ENCODE measurements at regions not wholly inside any gene's neighbourhood (a gene's known extent, or its start where the extent isn't known, plus 50 kb on each side); places are given as distances from the start of the nearest gene placed in this dataset.

DNA sequence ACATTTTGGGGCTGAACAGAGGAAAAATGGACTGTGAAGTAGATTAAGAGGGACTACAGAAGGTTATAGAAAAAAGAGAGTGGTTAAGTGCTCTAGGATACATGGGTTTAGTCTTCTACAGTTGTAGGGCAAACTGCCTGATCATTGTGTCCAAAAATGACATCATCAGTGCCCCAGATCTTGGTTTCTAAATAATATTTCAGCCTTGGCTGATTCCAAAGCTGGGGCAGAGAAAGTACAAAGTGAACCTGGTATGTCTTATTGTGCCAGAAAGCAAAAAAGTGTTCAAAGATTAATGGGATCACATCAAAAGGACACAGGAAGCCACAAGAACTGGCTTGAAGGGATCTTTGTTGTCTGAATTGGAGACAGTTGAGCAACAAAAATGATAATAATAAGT, 97.1 kb upstream of the ZNF521 start:
- no peak for TF ChIP-seq JUND (IDR thresholded peaks at IDR 0.05; ENCODE audit: low read depth)
- DNase-seq (ENCODE audit: low read depth in 1 of 2, low spot score in 1 of 2), result no peak
- in situ Hi-C loops (cut with HindIII; ENCODE audit: low pct_unique_long_range_greater_than_20kb, low sequenced_read_pairs), result no loop called here

DNA sequence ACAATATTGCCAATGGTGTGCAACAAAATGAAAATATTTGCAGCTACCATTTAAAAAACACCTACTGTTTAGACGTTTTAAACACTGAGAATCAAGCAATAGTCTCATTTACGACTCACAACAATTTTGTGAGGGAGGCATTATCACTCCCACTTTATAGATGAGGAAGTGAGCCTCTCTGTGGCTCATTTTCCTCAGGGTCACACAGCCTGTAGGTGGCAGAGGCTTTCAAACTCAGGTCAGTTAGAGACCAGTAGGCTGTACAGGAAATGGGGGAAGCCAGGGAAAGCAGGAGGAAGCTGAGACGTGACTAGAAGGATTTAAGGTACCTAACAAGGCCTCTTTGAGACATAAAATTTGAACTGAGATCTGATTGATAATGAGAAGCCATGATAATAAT, 95.0 kb upstream of the ZNF521 start:
- in situ Hi-C loops (cut with HindIII; ENCODE audit: low pct_unique_long_range_greater_than_20kb, low sequenced_read_pairs), result no loop called here
- TF ChIP-seq JUND (IDR thresholded peaks at IDR 0.05; ENCODE audit: low read depth), result no peak
- DNase-seq (ENCODE audit: low read depth in 1 of 2, low spot score in 1 of 2), result no peak

DNA sequence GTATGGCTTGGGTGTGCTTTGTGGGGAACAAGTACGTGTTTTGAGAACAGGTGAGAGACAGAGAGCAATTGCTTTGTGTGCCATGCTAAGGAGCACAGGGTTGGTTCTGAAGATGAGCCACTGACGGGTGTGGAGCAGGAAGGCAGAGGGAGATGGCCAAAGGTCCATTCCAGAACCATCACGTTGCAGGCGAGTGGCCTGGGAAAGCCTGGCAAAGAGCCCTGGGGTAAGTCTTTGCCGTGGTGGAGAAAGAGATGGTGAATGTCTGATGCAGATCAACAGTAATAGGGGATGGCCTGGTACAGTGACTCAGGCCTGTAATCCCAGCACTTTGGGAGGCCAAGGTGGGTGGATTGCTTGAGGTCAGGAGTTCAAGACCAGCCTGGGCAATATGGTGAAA, 93.5 kb upstream of the ZNF521 start:
- in situ Hi-C loops (cut with HindIII; ENCODE audit: low pct_unique_long_range_greater_than_20kb, low sequenced_read_pairs), result no loop called here
- DNase-seq (ENCODE audit: low read depth in 1 of 2, low spot score in 1 of 2), result no peak
- no peak for TF ChIP-seq JUND (IDR thresholded peaks at IDR 0.05; ENCODE audit: low read depth)

DNA sequence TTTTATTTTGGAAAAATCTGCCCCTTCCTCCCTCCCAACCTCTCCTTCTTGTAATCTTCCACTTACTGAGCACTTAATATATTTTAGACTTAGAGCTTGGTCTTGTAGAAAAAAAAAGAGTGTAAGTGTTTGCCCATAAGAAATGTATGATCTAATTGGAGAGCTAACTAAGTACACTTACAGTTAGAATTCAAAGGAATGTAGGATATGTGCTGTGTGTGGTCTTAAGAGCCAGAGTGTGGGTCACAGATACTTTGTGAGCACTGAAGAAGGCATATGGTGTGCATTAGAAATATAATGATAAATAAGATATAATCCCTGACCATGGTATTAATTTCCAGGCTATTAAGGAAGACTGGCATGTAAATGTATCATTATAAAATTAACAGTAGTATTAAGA, 91.8 kb upstream of the ZNF521 start:
- in situ Hi-C loops (cut with HindIII; ENCODE audit: low pct_unique_long_range_greater_than_20kb, low sequenced_read_pairs), result no loop called here
- no peak for DNase-seq (ENCODE audit: low read depth in 1 of 2, low spot score in 1 of 2)
- no peak for TF ChIP-seq JUND (IDR thresholded peaks at IDR 0.05; ENCODE audit: low read depth)

DNA sequence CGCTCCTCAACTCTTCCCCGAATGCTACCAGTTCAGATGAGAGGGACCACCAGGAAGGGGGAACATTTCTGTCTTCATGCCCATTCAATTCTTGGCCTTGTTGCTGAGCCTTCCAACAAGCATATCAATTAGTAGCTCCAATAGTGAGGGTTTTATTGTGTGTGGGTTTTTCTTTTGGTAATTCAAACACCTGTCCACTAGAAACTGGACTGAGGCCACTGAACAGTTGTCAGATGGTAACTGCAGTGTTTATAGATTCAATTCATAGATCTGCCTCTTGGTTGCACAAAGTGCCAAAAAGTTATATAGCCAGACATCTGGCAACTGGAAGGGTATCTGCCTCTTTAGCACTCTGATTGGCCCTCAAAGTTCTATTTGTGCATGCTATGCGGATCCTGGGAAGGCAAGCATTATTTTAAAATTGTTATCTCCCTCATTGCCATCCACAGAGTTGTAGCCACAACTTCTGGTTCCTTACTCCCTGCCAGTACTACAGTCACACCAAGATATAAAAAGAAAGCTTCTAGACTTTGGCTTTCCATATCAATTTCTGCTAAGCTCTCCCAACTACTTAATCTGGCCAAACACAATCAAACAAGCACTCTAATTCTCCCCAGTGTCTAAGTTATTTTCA, 83.3 kb upstream of the ZNF521 start:
- in situ Hi-C loops (cut with HindIII; ENCODE audit: low pct_unique_long_range_greater_than_20kb, low sequenced_read_pairs), result no loop called here
- no peak for DNase-seq (ENCODE audit: low read depth in 1 of 2, low spot score in 1 of 2)

DNA sequence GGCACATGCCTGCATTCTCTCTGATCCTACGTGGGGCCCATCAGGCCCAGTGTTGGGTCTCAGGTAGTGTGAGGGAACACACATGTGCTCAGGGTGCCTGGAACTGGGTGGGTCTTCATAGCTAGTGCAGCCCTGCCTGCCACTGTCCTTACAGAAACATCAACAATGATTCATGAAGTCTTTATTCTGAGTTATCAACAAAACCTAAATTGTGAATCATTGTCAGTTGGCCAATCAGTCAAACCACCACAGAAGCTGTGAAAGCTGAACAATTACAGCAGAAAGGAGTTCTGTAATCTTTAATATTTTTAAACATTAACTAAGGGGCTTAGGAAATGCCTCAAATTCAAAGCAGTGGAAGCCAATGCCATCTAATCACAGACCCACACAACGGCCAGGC, 82.8 kb upstream of the ZNF521 start:
- no peak for DNase-seq (ENCODE audit: low read depth in 1 of 2, low spot score in 1 of 2)
- in situ Hi-C loops (cut with HindIII; ENCODE audit: low pct_unique_long_range_greater_than_20kb, low sequenced_read_pairs), result no loop called here
- TF ChIP-seq JUND (IDR thresholded peaks at IDR 0.05; ENCODE audit: low read depth), result no peak

More for the DNA sequence above, 83.3 kb upstream of the ZNF521 start:
- no peak for TF ChIP-seq JUND (IDR thresholded peaks at IDR 0.05; ENCODE audit: low read depth)

DNA sequence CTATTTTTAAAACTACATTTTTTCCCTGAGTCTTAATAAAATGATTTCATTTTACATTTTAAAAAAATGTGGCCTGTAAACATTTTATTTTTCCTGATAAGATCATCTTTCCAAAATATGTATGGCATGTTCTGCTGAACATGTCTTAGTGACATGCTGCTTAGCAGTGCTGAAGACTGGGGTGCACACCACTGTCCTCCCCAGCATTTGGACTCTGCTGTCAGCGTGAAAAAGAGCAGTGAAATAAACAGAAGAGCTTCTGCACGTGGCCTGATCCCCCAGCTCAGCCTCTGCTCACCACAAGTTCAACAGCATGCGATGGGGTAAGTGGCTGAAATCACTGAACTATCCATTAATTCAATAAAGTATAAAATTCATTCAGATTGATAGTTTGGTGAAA, 81.6 kb upstream of the ZNF521 start:
- in situ Hi-C loops (cut with HindIII; ENCODE audit: low pct_unique_long_range_greater_than_20kb, low sequenced_read_pairs), result no loop called here
- TF ChIP-seq JUND (IDR thresholded peaks at IDR 0.05; ENCODE audit: low read depth), result no peak
- no peak for DNase-seq (ENCODE audit: low read depth in 1 of 2, low spot score in 1 of 2)

DNA sequence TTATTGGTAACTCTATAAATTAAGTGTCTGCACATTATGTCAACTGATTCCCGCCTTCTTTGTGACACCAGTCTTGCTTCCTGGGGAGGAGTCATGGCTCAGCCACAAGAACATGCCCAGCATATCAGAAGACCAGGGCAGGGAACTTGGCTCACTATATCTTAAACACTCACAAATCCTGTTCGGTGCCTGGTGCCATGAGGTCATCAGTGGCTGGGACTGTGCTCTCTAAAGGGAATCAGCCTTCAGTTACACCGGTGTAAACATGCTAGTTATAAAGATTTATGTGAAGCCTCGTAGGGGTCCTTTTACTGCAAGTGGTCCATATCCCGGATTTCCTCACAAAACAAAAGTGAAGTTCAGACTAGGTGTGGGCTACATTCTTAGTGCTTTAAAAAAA, 73.1 kb upstream of the ZNF521 start:
- DNase-seq (ENCODE audit: low read depth in 1 of 2, low spot score in 1 of 2), result no peak
- TF ChIP-seq JUND (IDR thresholded peaks at IDR 0.05; ENCODE audit: low read depth), result no peak
- in situ Hi-C loops (cut with HindIII; ENCODE audit: low pct_unique_long_range_greater_than_20kb, low sequenced_read_pairs), result no loop called here

DNA sequence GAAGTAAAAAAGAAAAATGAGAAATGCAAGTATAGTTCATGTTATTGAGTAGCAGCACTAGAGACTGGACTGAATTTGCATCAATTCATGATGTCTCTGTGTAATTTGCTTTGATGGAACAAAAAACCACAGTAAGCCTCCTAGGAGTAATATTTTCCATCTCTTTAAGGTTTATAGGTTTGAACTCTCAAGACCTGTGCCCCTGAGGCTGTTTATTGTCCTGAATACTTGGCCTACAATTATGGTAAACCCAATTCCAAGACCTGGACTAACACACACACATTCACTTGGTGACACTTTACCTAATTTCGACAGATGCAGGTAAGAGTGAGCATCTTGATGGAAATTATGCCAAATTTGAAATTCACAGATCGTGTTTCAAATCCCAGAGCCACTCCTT, 71.8 kb upstream of the ZNF521 start:
- in situ Hi-C loops (cut with HindIII; ENCODE audit: low pct_unique_long_range_greater_than_20kb, low sequenced_read_pairs), result no loop called here
- DNase-seq (ENCODE audit: low read depth in 1 of 2, low spot score in 1 of 2), result no peak
- no peak for TF ChIP-seq JUND (IDR thresholded peaks at IDR 0.05; ENCODE audit: low read depth)

DNA sequence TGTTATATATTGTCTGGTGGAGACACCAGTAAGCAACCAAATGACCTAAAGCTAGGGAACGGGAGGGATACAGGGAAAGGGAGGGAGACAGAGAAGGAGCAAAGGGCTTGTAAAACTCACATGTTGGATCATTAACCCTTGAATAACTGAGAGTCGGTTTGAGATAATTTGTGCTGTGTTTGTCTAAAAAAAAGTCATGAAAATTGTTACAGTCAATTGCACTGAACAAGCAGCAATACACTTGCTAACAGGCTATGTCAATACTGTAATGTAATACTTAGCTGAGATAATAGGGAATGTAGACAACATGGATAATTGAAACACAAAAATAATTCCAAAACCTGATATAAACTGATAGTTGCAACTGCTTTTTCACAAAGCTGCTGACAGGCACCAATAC, 71.3 kb upstream of the ZNF521 start:
- no peak for DNase-seq (ENCODE audit: low read depth in 1 of 2, low spot score in 1 of 2)
- in situ Hi-C loops (cut with HindIII; ENCODE audit: low pct_unique_long_range_greater_than_20kb, low sequenced_read_pairs), result no loop called here
- TF ChIP-seq JUND (IDR thresholded peaks at IDR 0.05; ENCODE audit: low read depth), result no peak

DNA sequence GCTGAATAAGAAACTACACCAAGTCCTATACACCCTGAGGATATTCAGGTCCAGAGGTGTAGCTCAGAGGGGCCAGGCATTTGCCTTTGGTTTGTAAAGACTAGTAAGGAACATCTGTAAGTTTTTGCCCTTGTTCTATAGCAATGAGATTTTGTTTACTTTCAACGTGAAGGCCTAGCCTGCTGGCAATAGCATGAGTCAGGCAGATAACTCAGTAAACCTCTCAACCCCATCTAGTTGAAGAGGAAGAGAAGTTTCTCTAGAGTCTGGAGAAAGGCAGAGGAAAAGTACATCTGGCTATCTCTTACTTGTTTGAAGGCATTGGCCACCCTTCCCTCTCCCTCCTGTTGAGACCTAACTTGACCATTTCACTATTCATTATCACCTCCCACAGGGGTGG, 70.3 kb upstream of the ZNF521 start:
- no peak for TF ChIP-seq JUND (IDR thresholded peaks at IDR 0.05; ENCODE audit: low read depth)
- in situ Hi-C loops (cut with HindIII; ENCODE audit: low pct_unique_long_range_greater_than_20kb, low sequenced_read_pairs), result no loop called here
- no peak for DNase-seq (ENCODE audit: low read depth in 1 of 2, low spot score in 1 of 2)

DNA sequence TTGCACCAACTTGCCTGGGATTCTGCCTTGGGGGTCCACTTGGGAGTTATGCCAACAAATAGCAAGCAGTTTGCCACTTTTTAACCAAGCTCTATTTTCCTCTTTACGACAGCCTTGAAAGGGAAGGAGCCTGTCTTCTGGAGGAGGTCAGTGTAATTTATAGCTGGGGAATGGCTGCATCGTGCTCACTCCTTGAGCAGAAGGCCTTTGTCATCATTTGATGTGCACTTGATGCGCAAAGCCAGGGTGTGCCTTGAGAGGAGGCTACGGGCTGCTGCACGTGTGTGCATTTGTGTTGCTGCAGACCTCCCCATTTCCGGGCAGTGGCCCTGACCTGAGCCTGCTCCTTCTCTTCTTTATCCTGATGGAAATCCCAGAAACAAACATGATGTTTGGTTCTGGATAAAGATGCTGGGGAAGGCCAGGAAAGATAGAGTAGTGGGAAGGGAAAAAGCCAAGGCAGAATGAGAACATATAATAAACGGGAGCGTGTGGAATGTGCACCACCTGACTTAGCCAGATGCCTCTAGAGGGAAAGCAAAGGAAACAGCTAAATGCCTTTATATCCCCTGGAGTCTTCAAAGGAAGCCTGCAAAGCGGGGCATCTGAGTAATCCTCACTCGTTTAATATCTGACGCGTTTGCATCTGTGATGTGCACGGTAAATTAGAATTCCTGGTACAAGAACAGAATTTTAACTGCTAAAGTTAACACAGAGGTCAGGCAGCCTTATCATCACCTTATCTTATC, 68.3 kb upstream of the ZNF521 start:
- in situ Hi-C loops (cut with HindIII; ENCODE audit: low pct_unique_long_range_greater_than_20kb, low sequenced_read_pairs), result no loop called here

DNA sequence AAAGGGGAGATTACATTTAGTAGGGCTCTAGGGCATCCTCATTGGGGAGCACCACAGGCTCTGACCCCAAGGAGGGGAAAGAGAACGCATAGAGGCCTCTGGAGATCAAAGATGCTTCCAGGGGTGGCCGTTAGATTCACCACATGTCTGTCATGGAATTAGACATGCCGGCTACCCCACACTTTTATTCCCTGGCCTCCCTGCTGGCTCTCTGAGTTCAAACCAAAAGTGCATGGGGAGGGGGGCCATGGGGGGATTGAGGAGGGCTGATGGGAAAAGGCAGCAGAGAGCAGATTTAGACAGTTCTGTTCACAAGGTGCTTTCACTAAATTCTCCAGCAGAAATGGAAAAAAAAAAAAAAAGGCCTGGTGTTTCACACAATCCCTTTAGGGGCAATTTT, 64.4 kb upstream of the ZNF521 start:
- in situ Hi-C loops (cut with HindIII; ENCODE audit: low pct_unique_long_range_greater_than_20kb, low sequenced_read_pairs), result no loop called here

More for the DNA sequence above, 68.3 kb upstream of the ZNF521 start:
- TF ChIP-seq JUND (IDR thresholded peaks at IDR 0.05; ENCODE audit: low read depth), result no peak
- DNase-seq (ENCODE audit: low read depth in 1 of 2, low spot score in 1 of 2), result no peak

DNA sequence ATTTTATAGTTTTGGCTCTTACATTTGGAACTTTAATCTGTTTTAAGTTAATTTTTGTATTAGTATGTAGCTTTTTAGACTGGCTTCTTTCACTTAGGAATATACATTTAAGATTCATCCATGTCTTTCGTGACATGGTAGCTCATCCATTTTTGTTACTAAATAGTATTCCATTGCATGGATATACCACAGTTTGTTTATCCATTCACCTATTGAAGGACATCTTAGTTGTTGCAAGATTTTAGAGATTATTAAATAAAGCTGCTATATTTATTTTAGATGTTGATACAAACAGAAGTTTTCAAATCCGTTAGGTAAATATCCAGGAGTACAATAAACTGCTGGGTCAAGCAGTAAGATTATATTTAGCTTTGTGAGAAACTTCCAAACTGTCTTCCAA, 58.0 kb upstream of the ZNF521 start:
- in situ Hi-C loops (cut with HindIII; ENCODE audit: low pct_unique_long_range_greater_than_20kb, low sequenced_read_pairs), result no loop called here
- TF ChIP-seq JUND (IDR thresholded peaks at IDR 0.05; ENCODE audit: low read depth), result no peak
- no peak for DNase-seq (ENCODE audit: low read depth in 1 of 2, low spot score in 1 of 2)

More for the DNA sequence above, 64.4 kb upstream of the ZNF521 start:
- DNase-seq (ENCODE audit: low read depth in 1 of 2, low spot score in 1 of 2), result no peak
- TF ChIP-seq JUND (IDR thresholded peaks at IDR 0.05; ENCODE audit: low read depth), result no peak

All from T47D (cell line).